HepG2 (cell line): ENCODE measurements at regions not wholly inside any gene's neighbourhood (a gene's known extent, or its start where the extent isn't known, plus 50 kb on each side); places are given as distances from the start of the nearest gene placed in this dataset.

Source experiments
- ATAC-seq: fragments of 200-7000 bp; cut with Tn5 transposase; 3 replicates; pipeline ENCODE4 v1.9.1; 2020; ENCODE audit warnings: mild to moderate bottlenecking, moderate library complexity
- BruUV-seq: library from RNA; stranded (reverse); fragments of 400-500 nt; replicated peaks from 2 replicates; lab custom pipeline; 2021; lab: Mats Ljungman, UMichigan
- CTCF ChIA-PET: fragments of 300-600 bp; formaldehyde crosslinking; extraction: SDS; loops from one replicate; lab custom pipeline; 2021; ENCODE audit warnings: low total read pairs, inconsistent platforms, low intra/inter-chr PET ratio; lab: Yijun Ruan, JAX
- POLR2A ChIA-PET: fragments of 350-600 bp; sonication (Branson Sonifier 250); formaldehyde crosslinking; loops from one replicate; lab custom pipeline; 2020; ENCODE audit warnings: antibody characterized with exemption, inconsistent platforms; lab: Yijun Ruan, JAX
- DNase-seq: peaks from one replicate; pipeline ENCODE4 v3.0.0-alpha.2; 2015; ENCODE audit warnings: low spot score
- FAIRE-seq: peaks from 3 replicates; lab custom pipeline; 2011; peaks lifted over from hg19 to GRCh38; lab: Jason Lieb, UNC
- H2AFZ ChIP-seq: one replicate; pipeline ENCODE4 v1.6.1; 2011; ENCODE audit warnings: low read length, inconsistent platforms
- H3K27ac ChIP-seq: fragments of 300-600 bp; 3 replicates; pipeline ENCODE4 v1.8.0; 2011; ENCODE audit warnings: mixed run types, mild to moderate bottlenecking, mixed read lengths, low read length, inconsistent platforms; ENCODE audit not compliant: insufficient read depth; ENCODE audit errors: extremely low read length
- H3K27me3 ChIP-seq, 2 experiments: fragments of 200-600 bp in 1 of 2; 2 replicates in 1 of 2; 3 replicates in 1 of 2; pipeline versions ENCODE4 v1.6.0 to v1.8.0; 2011; ENCODE audit warnings: low read length in 2 of 2, mild to moderate bottlenecking in 2 of 2, moderate library complexity in 2 of 2, inconsistent platforms in 1 of 2; ENCODE audit not compliant: insufficient read depth in 2 of 2, control insufficient read depth in 1 of 2
- H3K36me3 ChIP-seq, 2 experiments: fragments of 200-600 bp in 1 of 2; replicated peaks in 1 of 2; 2 replicates in 1 of 2; 3 replicates in 1 of 2; pipeline versions ENCODE4 v1.5.1 to v1.8.0; 2011; ENCODE audit warnings: low read length in 2 of 2, inconsistent platforms in 1 of 2; ENCODE audit not compliant: insufficient read depth in 2 of 2, control insufficient read depth in 1 of 2
- H3K4me1 ChIP-seq: 2 replicates; pipeline ENCODE4 v1.5.1; 2012; ENCODE audit warnings: low read length, inconsistent platforms; ENCODE audit not compliant: insufficient read depth
- H3K4me2 ChIP-seq: 2 replicates; pipeline ENCODE4 v1.6.0; 2011; ENCODE audit warnings: low read depth, low read length, inconsistent platforms
- H3K4me3 ChIP-seq, 3 experiments: fragments of 200-600 bp in 1 of 3; sonication (generic), shearing (Covaris generic) in 1 of 3; replicated peaks in 1 of 3; 2 replicates each; pipeline ENCODE4 v1.5.1; 2011 to 2016; ENCODE audit warnings: low read length in 3 of 3, inconsistent platforms in 2 of 3, low read depth in 2 of 3, mild to moderate bottlenecking in 2 of 3, control low read depth in 1 of 3, mixed read lengths in 1 of 3; ENCODE audit not compliant: insufficient read depth in 1 of 3
- H3K79me2 ChIP-seq: one replicate; pipeline ENCODE4 v1.6.1; 2011; ENCODE audit warnings: low read length, inconsistent platforms; ENCODE audit not compliant: insufficient read depth
- H3K9ac ChIP-seq: 2 replicates; pipeline ENCODE4 v1.6.0; 2011; ENCODE audit warnings: mild to moderate bottlenecking, low read depth, low read length, inconsistent platforms; ENCODE audit not compliant: insufficient read depth
- H3K9me3 ChIP-seq: 2 replicates; pipeline ENCODE4 v1.5.1; 2012; ENCODE audit warnings: mild to moderate bottlenecking, low read length
- H4K20me1 ChIP-seq: 2 replicates; pipeline ENCODE4 v1.6.0; 2011; ENCODE audit warnings: inconsistent platforms, mild to moderate bottlenecking, low read length, moderate library complexity; ENCODE audit not compliant: insufficient read depth
- BRD4 ChIP-seq: sonication (generic); formaldehyde crosslinking; IDR thresholded peaks from 2 replicates; pipeline ENCODE4 v1.4.0; 2020; ENCODE audit warnings: missing genetic modification reagents
- CHD4 ChIP-seq: fragments of 200-600 bp; sonication (generic); IDR thresholded peaks from 2 replicates; pipeline ENCODE4 v1.7.0; 2017; ENCODE audit warnings: mild to moderate bottlenecking, low read length, borderline replicate concordance
- GLMP ChIP-seq: sonication (generic); formaldehyde crosslinking; IDR thresholded peaks from 2 replicates; pipeline ENCODE4 v1.9.0; 2021; ENCODE audit warnings: missing genetic modification reagents, mild to moderate bottlenecking, borderline replicate concordance
- KLF13 ChIP-seq: sonication (generic); formaldehyde crosslinking; IDR thresholded peaks from 2 replicates; pipeline ENCODE4 v1.4.0; 2020; ENCODE audit warnings: mild to moderate bottlenecking, missing genetic modification reagents
- SALL2 ChIP-seq: sonication (generic); formaldehyde crosslinking; IDR thresholded peaks from 2 replicates; pipeline ENCODE4 v1.8.1; 2023; ENCODE audit warnings: mild to moderate bottlenecking, missing genetic modification reagents, inconsistent platforms
- SIN3B ChIP-seq: fragments of 150-350 bp; IDR thresholded peaks from 2 replicates; pipeline ENCODE4 v1.6.1; 2014; ENCODE audit warnings: low read length
- USF2 ChIP-seq, 2 experiments: sonication (generic) in 1 of 2; formaldehyde crosslinking in 1 of 2; IDR thresholded peaks; 2 replicates each; pipeline versions ENCODE4 v1.5.1 to v1.6.1; 2011 to 2020; ENCODE audit warnings: borderline replicate concordance in 1 of 2, low read depth in 1 of 2, low read length in 1 of 2, mild to moderate bottlenecking in 1 of 2, missing genetic modification reagents in 1 of 2, moderate library complexity in 1 of 2
- ZBTB49 ChIP-seq: sonication (generic); formaldehyde crosslinking; IDR thresholded peaks from 2 replicates; pipeline ENCODE4 v1.4.0; 2020; ENCODE audit warnings: missing genetic modification reagents, borderline replicate concordance
- ZNF3 ChIP-seq: IDR thresholded peaks from 2 replicates; pipeline ENCODE4 v1.7.0; 2017; ENCODE audit warnings: inconsistent platforms
- WGBS: methylation state at CpG from one replicate; pipeline ENCODE4 v1.1.6; 2017; ENCODE audit warnings: low lambda C conversion rate; 5-methylcytosine and 5-hydroxymethylcytosine counted together
- in situ Hi-C: cut with HindIII; loops from 2 replicates; pipeline ENCODE4 v1.10.0; 2017; ENCODE audit warnings: low pct_unique_long_range_greater_than_20kb; ENCODE audit not compliant: extremely low pct_ligation_motif_present
- intact Hi-C: fragments of 100-400 bp; cut with micrococcal nuclease; formaldehyde crosslinking; loops from one replicate; pipeline ENCODE4 v1.10.0; 2022; ENCODE audit not compliant: unreplicated experiment

- no peak for ATAC-seq
- in situ Hi-C loops, result no loop called here
Observed at GRCh38 chr10:44060719-44061118, 324.2 kb downstream of the CXCL12 start.

More at GRCh38 chr10:44060719-44061118, 324.2 kb downstream of the CXCL12 start:
- FAIRE-seq (no peak), DNase-seq (no peak)
- ChIA-PET CTCF (no interaction called here), POLR2A (no interaction called here)
- no peak overlapping the region for H2AFZ ChIP-seq
- H3K4me2 ChIP-seq, result no peak overlapping the region
- no peaks in the 10 kb centered on the region for H4K20me1 ChIP-seq
- H3K79me2 ChIP-seq, result no peaks in the 10 kb centered on the region
- no peak overlapping the region for H3K4me3 ChIP-seq
- BruUV-seq, result no TSS peak
- no peaks in the 10 kb centered on the region for H3K36me3 ChIP-seq
- no peaks in the 10 kb centered on the region for H3K9me3 ChIP-seq
- intact Hi-C loops, result no loop called here
- TF ChIP-seq SIN3B (no peak), BRD4 (no peak), CHD4 (no peak), GLMP (CRISPR knock-in tag) (no peak), KLF13 (CRISPR knock-in tag) (no peak), ZBTB49 (CRISPR knock-in tag) (no peak), ZNF3 (CRISPR knock-in tag) (no peak), USF2 (IDR thresholded peaks at IDR 0.05; ENCODE audit: low read depth, low read length) (no peak), USF2 (CRISPR knock-in tag; IDR thresholded peaks at IDR 0.05; ENCODE audit: borderline replicate concordance) (no peak), SALL2 (CRISPR knock-in tag) (no peak)
- H3K9ac ChIP-seq, result no peak overlapping the region
- peaks cover 0 to 28% of the 10 kb centered on the region in 2 experiments; a peak in 2 of 5 replicates for H3K27me3 ChIP-seq
- no peak overlapping the region for H3K27ac ChIP-seq
- WGBS, result 8% methylated on average over 2 of the region's 2 CpGs
- H3K4me1 ChIP-seq, result peaks cover 7% of the 10 kb centered on the region; the same call in 1 of the 2 replicates
